HG03066 (cell line): ENCODE measurements at regions not wholly inside any gene's neighbourhood (a gene's known extent, or its start where the extent isn't known, plus 50 kb on each side); places are given as distances from the start of the nearest gene placed in this dataset.

ENCODE experiments used
- ATAC-seq: cut with Tn5 transposase; IDR thresholded peaks from one replicate; pipeline ENCODE4 v1.9.1; 2021; ENCODE audit warnings: low read depth; ENCODE audit not compliant: unreplicated experiment

GRCh38 chr7:145016068-145016467, 180.2 kb upstream of the TPK1 start:
- no peak for ATAC-seq

- ATAC-seq = no peak
Observed at GRCh38 chr7:145009876-145010275, 174.0 kb upstream of the TPK1 start.

- ATAC-seq = no peak
Observed at GRCh38 chr7:145005601-145006000, 169.7 kb upstream of the TPK1 start.

- no peak for ATAC-seq
Observed at GRCh38 chr7:144997512-144997911, 161.7 kb upstream of the TPK1 start.

- ATAC-seq = no peak
Observed at GRCh38 chr7:144995495-144995894, 159.6 kb upstream of the TPK1 start.

GRCh38 chr7:144991041-144991440, 155.2 kb upstream of the TPK1 start:
- no peak for ATAC-seq

- ATAC-seq = no peak
Observed at GRCh38 chr7:144987686-144988085, 151.8 kb upstream of the TPK1 start.

- no peak for ATAC-seq
Observed at GRCh38 chr7:144982133-144982532, 146.3 kb upstream of the TPK1 start.

GRCh38 chr7:144975882-144976281, 140.0 kb upstream of the TPK1 start:
- no peak for ATAC-seq

- ATAC-seq = no peak
Observed at GRCh38 chr7:144969787-144970186, 133.9 kb upstream of the TPK1 start.

- ATAC-seq = no peak
Observed at GRCh38 chr7:144960763-144961162, 124.9 kb upstream of the TPK1 start.

GRCh38 chr7:144957998-144958397, 122.1 kb upstream of the TPK1 start:
- no peak for ATAC-seq

GRCh38 chr7:144955422-144955821, 119.6 kb upstream of the TPK1 start:
- ATAC-seq = no peak

- ATAC-seq = no peak
Observed at GRCh38 chr7:144941127-144941526, 105.3 kb upstream of the TPK1 start.

- no peak for ATAC-seq
Observed at GRCh38 chr7:144937199-144937598, 101.3 kb upstream of the TPK1 start.

- no peak for ATAC-seq
Observed at GRCh38 chr7:144936314-144936713, 100.5 kb upstream of the TPK1 start.

GRCh38 chr7:144910411-144910810, 74.6 kb upstream of the TPK1 start:
- ATAC-seq = no peak

GRCh38 chr7:144908943-144909556, 73.2 kb upstream of the TPK1 start:
- peak; percentile 28 for ATAC-seq

GRCh38 chr7:144908324-144908723, 72.5 kb upstream of the TPK1 start:
- ATAC-seq = peak; percentile 36

- ATAC-seq = no peak
Observed at GRCh38 chr7:144907577-144907976, 71.7 kb upstream of the TPK1 start.

- no peak for ATAC-seq
Observed at GRCh38 chr7:144903201-144903600, 67.3 kb upstream of the TPK1 start.

GRCh38 chr7:144892761-144893160, 56.9 kb upstream of the TPK1 start:
- ATAC-seq = no peak
